Tibial nerve (tissue), 3 donors: ENCODE measurements at regions not wholly inside any gene's neighbourhood (a gene's known extent, or its start where the extent isn't known, plus 50 kb on each side); places are given as distances from the start of the nearest gene placed in this dataset.

ENCODE experiments used
- CTCF ChIP-seq, 5 experiments: fragments of 200-600 bp in 3 of 5; fragments of 450-650 bp in 2 of 5; sonication (generic) in 3 of 5; IDR thresholded peaks; one replicate each; pipeline ENCODE4 v1.5.1; 2016 to 2019; ENCODE audit warnings: antibody characterized with exemption in 5 of 5, mild to moderate bottlenecking in 3 of 5, moderate library complexity in 2 of 5
- POLR2A ChIP-seq, 2 donors: fragments of 450-650 bp; IDR thresholded peaks; one replicate each; pipeline ENCODE4 v1.6.1; 2017; ENCODE audit warnings: antibody characterized with exemption in 2 of 2, mild to moderate bottlenecking in 2 of 2, moderate library complexity in 2 of 2

GRCh38 chr21:14889080-14889810 is 175.6 kb downstream of the NRIP1 start:
- TF ChIP-seq POLR2A (IDR thresholded peaks at IDR 0.05), result no peak
- no peak for TF ChIP-seq CTCF (IDR thresholded peaks at IDR 0.05)
